ENCODE measurements at regions not wholly inside any gene's neighbourhood (a gene's known extent, or its start where the extent isn't known, plus 50 kb on each side); places are given as distances from the start of the nearest gene placed in this dataset.
"Not testable (repeated sequence)": the region's sequence is repeated elsewhere in the genome, so short reads cannot be mapped to it uniquely, and the experiment has no call there.

GRCh38 chr1:164021813-164022212 is 537.2 kb upstream of the PBX1 start:
- no peak for DNase-seq

- DNase-seq: no peak
Observed at GRCh38 chr1:164033782-164034181, 525.2 kb upstream of the PBX1 start.

GRCh38 chr1:164040754-164041153 is 518.2 kb upstream of the PBX1 start:
- DNase-seq: no peak

GRCh38 chr1:164051782-164052181 is 507.2 kb upstream of the PBX1 start:
- DNase-seq: no peak

DNA sequence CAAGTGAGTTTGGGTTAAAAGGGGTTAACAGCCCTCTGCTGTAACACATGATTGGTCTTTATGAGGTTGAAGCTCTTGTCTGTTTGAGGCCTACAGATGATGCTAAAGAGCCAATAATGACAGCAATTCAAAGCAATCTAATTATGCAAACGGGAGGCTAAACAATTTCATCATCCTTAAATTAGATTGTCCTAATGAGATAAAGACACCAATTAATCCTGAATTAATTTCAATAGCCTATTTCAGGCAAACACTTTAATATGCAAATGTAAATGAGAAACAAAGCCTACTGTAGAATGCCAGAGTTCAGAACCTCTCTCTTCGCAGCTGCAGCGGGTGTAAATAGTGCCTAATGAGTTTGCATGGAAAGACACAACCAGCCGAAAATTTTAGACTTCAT is 504.7 kb upstream of the PBX1 start:
- no peak for DNase-seq

- DNase-seq: no peak
Observed at GRCh38 chr1:164058198-164058597, 500.8 kb upstream of the PBX1 start.

DNA sequence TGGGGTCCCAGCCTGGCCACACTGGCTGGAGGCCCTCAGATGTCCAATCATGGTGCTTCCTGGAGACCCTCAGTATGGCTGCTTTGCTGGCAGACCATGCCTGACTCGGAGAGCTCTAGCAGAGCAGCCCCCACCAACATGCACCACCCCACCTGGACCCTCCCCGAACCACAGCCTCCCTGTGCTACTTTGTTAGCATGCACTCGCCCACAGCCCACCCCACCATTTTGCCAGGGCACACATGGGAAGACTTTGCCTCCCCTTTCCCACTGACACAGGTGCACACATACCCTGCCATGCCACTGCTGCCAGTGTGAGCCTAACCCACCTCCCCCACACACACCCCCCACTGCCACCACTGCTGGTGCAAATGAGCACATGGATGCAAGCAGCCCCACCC is 497.5 kb upstream of the PBX1 start:
- no peak for DNase-seq

GRCh38 chr1:164064501-164064900 is 494.5 kb upstream of the PBX1 start:
- no peak for DNase-seq

DNA sequence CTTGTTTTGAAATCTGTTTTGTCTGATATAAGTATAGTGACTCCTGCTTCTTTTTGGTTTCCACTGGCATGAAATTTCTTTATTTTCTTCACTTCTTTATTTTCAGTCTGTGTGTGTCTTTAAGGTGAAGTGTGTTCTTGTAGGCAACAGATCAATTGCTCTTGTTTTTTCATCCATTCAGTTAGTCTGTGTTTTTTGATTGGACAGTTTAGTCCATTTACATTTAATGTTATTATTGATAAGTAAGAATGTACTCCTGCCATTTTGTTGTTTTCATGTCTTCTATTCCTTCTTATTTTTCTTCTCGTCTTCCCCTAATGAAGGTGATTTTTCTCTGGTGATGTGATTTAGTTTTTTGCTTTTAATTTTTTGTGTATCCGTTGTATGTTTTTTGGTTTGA is 487.7 kb upstream of the PBX1 start:
- DNase-seq: no peak

DNA sequence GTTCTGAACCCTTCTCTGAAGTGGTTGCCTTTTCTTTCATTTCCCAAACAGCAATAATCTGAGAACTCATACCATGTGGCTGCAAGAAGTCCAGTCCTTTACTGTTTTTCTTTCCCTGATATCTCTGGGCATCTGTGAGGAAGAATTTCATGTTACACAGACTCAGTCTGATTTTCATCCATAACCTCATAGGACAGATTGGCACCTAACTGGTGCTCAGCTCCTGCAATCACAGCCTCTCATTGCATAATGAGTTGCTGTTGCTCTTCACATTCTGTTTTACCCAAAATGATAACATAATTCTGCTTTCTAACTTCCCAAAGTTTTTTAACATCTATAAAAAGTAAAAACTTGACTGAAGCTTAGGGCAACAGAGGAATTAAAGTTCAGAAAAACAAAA is 472.2 kb upstream of the PBX1 start:
- no peak for DNase-seq

DNA sequence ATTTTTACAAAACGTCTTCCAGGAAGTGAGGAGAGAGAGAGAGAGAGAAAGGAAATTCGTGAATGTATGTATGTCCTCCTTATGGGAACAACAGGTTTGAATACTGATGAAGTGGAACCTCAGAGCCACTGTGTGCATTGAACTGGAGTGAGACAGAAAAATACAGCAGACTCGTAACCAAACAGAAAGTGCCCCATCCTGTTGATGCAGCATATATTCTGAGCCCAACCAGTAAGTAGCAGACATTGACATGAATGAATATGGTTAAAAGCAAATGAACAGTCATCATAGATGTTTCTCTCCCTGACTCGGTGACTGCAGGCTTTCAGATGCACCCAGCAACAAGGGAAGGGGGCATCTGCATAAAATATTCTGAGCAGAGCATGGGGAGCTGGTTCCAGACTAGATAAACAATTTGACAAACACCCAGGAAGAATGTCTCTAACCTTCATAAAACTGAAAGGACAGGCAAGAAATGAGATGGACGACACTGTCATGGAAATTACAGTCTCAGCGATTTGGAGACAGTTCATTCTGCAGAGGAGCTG is 471.0 kb upstream of the PBX1 start:
- no peak for DNase-seq

GRCh38 chr1:164092603-164093353 is 466.2 kb upstream of the PBX1 start:
- no peak for DNase-seq

DNA sequence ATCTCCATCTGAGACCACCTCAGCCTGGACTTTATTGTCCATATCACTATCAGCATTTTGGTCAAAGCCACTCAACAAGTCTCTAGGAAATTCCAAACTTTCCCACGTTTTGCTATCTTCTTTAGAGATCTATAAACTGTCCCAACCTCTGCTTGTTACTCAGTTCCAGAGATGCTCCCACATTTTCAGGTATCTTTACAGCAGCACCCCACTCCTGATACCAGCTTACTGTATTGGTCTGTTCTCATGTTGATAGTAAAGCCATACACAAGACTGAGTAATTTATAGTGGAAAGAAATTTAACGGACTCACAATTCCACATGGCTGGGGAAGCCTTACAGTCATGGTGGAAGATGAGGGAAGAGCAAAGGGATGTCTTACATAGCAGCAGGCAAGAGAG is 465.4 kb upstream of the PBX1 start:
- DNase-seq: no peak

DNA sequence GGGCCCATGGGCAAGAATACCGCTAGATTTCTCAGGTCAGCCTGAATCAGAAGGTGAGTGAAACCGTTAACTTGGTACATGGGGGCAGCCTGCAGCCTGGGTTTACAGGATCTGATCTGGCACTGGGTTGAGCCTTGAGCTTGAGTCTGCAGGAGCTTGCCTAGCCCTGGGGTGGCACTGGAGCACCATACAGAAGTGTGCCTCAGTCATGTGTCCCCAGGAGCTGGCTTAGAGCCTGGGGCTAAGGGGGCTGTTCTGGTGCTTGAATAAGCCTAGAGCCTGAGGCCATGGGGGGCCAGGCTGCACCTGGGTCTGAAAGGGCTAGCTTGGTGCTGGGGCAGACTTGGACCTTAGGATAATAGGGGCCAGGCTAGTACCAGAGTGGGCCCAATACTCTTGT is 457.2 kb upstream of the PBX1 start:
- no peak for DNase-seq

DNA sequence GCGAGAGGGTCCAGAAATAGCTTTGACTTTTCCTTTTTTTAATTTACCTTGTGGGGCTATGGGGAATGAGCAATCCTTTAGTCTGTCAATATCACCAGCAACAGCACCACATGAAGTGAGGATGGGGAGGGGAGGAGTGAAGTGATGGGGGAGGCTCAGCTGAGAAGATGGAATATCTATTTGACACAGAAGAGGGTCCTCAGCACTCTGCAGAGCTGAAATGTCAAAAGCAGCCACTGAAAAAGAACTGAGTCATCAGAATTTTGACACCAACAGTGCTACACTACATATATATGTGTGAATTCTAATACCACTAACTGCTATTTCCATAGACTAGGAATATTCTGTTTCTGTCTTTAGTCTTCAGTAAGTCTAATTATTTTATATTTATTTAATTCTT is 427.0 kb upstream of the PBX1 start:
- no peak for DNase-seq

- DNase-seq: no peak
Observed at GRCh38 chr1:164137273-164137925, 421.6 kb upstream of the PBX1 start.

DNA sequence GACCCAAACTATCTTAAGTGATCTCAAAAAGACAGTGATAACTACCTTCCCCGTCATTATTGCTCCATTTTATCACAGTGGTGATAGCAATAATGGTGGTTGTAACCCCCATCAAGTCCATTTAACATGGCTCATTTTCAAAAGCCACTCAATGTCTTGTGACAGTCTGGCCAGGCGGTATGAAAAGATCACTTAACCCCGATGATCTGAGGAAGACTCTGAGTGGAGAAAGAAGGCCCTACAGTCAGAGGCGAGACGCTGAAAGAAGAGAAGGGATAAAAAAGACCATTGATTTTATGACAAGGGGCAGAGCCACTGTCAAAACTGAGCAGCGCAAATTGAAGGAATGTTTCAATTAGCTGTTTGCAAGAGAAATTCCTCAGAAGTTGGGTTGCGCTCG is 417.2 kb upstream of the PBX1 start:
- DNase-seq: no peak

- no peak for DNase-seq
Observed at GRCh38 chr1:164154622-164155021, 404.4 kb upstream of the PBX1 start.

GRCh38 chr1:164155347-164155746 is 403.6 kb upstream of the PBX1 start:
- no peak for DNase-seq

DNA sequence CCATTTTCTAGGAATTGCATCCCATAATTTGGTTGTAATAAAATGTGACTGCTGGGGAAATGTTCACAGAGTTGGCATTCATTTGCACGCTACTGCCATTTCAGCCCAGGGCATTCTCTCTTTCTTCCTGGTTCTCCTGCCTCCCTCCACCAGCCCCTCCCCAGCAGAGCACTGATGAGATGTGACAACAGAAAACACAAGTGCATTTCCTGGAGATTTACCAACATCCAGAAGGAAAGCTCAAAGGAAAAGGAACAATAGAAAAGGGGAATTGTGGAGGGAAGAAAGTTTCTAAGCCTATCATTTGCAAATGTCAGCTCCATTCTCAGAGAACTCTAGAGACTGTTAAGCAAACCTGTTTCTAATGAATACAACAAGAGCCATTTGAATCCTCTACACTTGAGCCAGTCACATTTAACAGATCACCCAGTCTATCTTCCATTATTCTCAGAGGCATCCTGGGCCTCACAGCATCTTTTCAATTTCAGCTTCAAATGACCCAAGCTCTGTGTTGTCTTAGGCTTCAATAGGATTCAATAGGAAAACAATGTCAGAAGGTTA is 395.6 kb upstream of the PBX1 start:
- DNase-seq: no peak

- no peak for DNase-seq
Observed at GRCh38 chr1:164165466-164165865, 393.5 kb upstream of the PBX1 start.

GRCh38 chr1:164166454-164166853 is 392.5 kb upstream of the PBX1 start:
- not testable (repeated sequence) for DNase-seq

DNA sequence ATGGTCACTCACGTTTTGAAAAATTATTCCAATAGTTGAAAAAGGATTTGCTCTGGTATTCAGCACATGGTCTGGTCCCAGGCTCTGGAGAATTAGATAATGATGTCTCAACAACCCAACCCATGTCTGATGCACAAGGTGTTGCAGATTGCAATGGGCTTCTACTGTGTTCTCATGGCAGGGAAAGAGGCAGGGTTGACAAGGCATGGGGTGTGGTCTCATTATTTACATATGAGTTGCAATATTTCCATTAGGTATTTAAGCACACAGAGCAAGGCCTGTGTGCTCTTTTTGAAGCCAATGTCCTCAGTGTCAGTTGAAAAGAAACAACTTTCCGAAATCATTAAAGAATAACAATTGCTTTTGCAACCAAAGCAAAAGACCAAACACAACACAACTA is 381.9 kb upstream of the PBX1 start:
- DNase-seq: no peak

DNA sequence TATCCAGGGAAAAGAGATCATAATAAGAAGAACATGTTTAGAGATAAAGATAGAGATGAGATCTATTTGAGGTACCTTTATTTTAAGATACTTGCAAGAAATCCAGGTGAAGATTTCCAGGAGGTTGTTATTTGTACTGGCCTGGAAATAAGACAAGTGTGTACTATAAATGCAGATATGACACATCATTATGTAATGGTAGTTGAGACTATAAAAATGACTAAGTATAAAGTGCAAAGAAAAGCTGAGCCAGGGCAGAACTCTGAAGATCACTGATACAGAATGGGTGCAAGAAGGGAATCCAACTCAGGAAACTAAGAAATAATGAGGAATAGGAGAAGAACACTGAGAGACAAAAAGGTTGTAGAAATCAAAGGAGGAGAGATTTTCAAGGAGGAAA is 378.2 kb upstream of the PBX1 start:
- DNase-seq: no peak
